GM10266 (cell line): ENCODE measurements at regions not wholly inside any gene's neighbourhood (a gene's known extent, or its start where the extent isn't known, plus 50 kb on each side); places are given as distances from the start of the nearest gene placed in this dataset.

Experiments
- DNase-seq: peaks from one replicate; pipeline ENCODE4 v3.0.0; 2012; ENCODE audit errors: extremely low spot score
- CTCF ChIP-seq: IDR thresholded peaks from 2 replicates; pipeline ENCODE4 v1.5.1; 2012; ENCODE audit warnings: mild to moderate bottlenecking, low read depth; ENCODE audit not compliant: control insufficient read depth, insufficient read depth; ENCODE audit errors: missing control alignments

- DNase-seq = no peak
- TF ChIP-seq CTCF = no peak
Measured at GRCh38 chr19:30136611-30137195, 194.7 kb downstream of the URI1 start.

- DNase-seq = no peak
- no peak for TF ChIP-seq CTCF
Measured at GRCh38 chr19:30137747-30138146, 195.7 kb downstream of the URI1 start.

GRCh38 chr19:30144242-30144758 lies 202.3 kb downstream of the URI1 start:
- DNase-seq = no peak
- TF ChIP-seq CTCF = no peak

GRCh38 chr19:30144802-30145201 lies 202.8 kb downstream of the URI1 start:
- DNase-seq = no peak

GRCh38 chr19:30145467-30145866 lies 203.4 kb downstream of the URI1 start:
- no peak for TF ChIP-seq CTCF
- DNase-seq = no peak

More at GRCh38 chr19:30144802-30145201, 202.8 kb downstream of the URI1 start:
- no peak for TF ChIP-seq CTCF

- DNase-seq = no peak
- TF ChIP-seq CTCF = no peak
Measured at GRCh38 chr19:30146346-30146745, 204.3 kb downstream of the URI1 start.

- TF ChIP-seq CTCF = no peak
- DNase-seq = no peak
Measured at GRCh38 chr19:30148039-30148790, 206.2 kb downstream of the URI1 start.
